SU-DHL-6 (cell line): ENCODE measurements at regions not wholly inside any gene's neighbourhood (a gene's known extent, or its start where the extent isn't known, plus 50 kb on each side); places are given as distances from the start of the nearest gene placed in this dataset.
"Not testable (repeated sequence)": the region's sequence is repeated elsewhere in the genome, so short reads cannot be mapped to it uniquely, and the experiment has no call there.

ENCODE experiments used
- CTCF ChIP-seq: fragments of 200-600 bp; sonication (generic); IDR thresholded peaks from one replicate; pipeline ENCODE4 v1.5.1; 2017; ENCODE audit warnings: antibody characterized with exemption, mild to moderate bottlenecking, low read length, moderate library complexity; ENCODE audit not compliant: insufficient read depth, poor library complexity, severe bottlenecking
- EZH2phosphoT487 ChIP-seq: fragments of 200-600 bp; sonication (generic), shearing (Covaris generic); conservative IDR thresholded peaks from 2 replicates; pipeline ENCODE4 v1.6.1; 2018; ENCODE audit warnings: mild to moderate bottlenecking, antibody characterized with exemption, low read length, moderate library complexity, mixed read lengths

GRCh38 chr5:177900066-177900465 is 96.0 kb downstream of the PROP1 start:
- not testable (repeated sequence) for TF ChIP-seq CTCF, EZH2phosphoT487
